Esophagus muscularis mucosa (tissue), 4 donors: ENCODE measurements at regions not wholly inside any gene's neighbourhood (a gene's known extent, or its start where the extent isn't known, plus 50 kb on each side); places are given as distances from the start of the nearest gene placed in this dataset.

Experiments
- CTCF ChIP-seq, 3 experiments: fragments of 200-600 bp in 2 of 3; fragments of 450-650 bp in 1 of 3; sonication (generic) in 2 of 3; IDR thresholded peaks; one replicate each; pipeline ENCODE4 v1.5.1; 2017 to 2019; ENCODE audit warnings: antibody characterized with exemption in 3 of 3, mild to moderate bottlenecking in 2 of 3, moderate library complexity in 1 of 3
- EP300 ChIP-seq: sonication (generic); formaldehyde crosslinking; IDR thresholded peaks from one replicate; pipeline ENCODE4 v1.6.1; 2017; ENCODE audit warnings: antibody characterized with exemption
- POLR2A ChIP-seq: fragments of 450-650 bp; IDR thresholded peaks from one replicate; pipeline ENCODE4 v1.6.1; 2017; ENCODE audit warnings: antibody characterized with exemption, moderate library complexity, mild to moderate bottlenecking, low read depth

- TF ChIP-seq CTCF (IDR thresholded peaks at IDR 0.05) = no peak
- TF ChIP-seq EP300 = no peak
- no peak for TF ChIP-seq POLR2A
Observed at GRCh38 chr10:35774109-35774508, 132.0 kb upstream of the FZD8 start.
